Testis (tissue), 2 donors: ENCODE measurements at regions not wholly inside any gene's neighbourhood (a gene's known extent, or its start where the extent isn't known, plus 50 kb on each side); places are given as distances from the start of the nearest gene placed in this dataset.

Experiments used
- DNase-seq: peaks from one replicate; pipeline ENCODE4 v3.0.0-alpha.2; 2019
- H3K27ac ChIP-seq, 2 donors: fragments of 200-600 bp; sonication (generic); one replicate each; pipeline ENCODE4 v1.5.1; 2019
- H3K27me3 ChIP-seq: fragments of 200-600 bp; sonication (generic); one replicate; pipeline ENCODE4 v1.5.1; 2019
- H3K36me3 ChIP-seq: fragments of 200-600 bp; sonication (generic); one replicate; pipeline ENCODE4 v1.5.1; 2017; ENCODE audit warnings: low read depth; ENCODE audit errors: missing control alignments
- H3K4me1 ChIP-seq: fragments of 200-600 bp; sonication (generic); one replicate; pipeline ENCODE4 v1.5.1; 2019
- H3K4me3 ChIP-seq, 2 donors: fragments of 200-600 bp; sonication (generic); one replicate each; pipeline ENCODE4 v1.5.1; 2017 to 2019
- H3K9me3 ChIP-seq: fragments of 200-600 bp; sonication (generic); one replicate; pipeline ENCODE4 v1.5.1; 2017
- POLR2A ChIP-seq: fragments of 450-650 bp; IDR thresholded peaks from one replicate; pipeline ENCODE4 v1.6.1; 2017; ENCODE audit warnings: antibody characterized with exemption, mild to moderate bottlenecking, moderate library complexity
- WGBS, 2 donors: methylation state at CpG; one replicate each; pipeline ENCODE4 v1.1.5; 2018; 5-methylcytosine and 5-hydroxymethylcytosine counted together
- intact Hi-C: fragments of 100-400 bp; cut with DNase I; formaldehyde crosslinking; loops from one replicate; pipeline ENCODE4 v1.15.1; 2023; ENCODE audit warnings: low total_unique reads
- TF ChIP-seq, protein P1 (sequence below), 3 experiments: fragments of 450-650 bp in 2 of 3; fragments of 200-600 bp in 1 of 3; sonication (generic) in 1 of 3; IDR thresholded peaks; one replicate each; pipeline ENCODE4 v1.5.1; 2016 to 2019; ENCODE audit warnings: antibody characterized with exemption in 3 of 3, mild to moderate bottlenecking in 2 of 3, moderate library complexity in 1 of 3

DNA sequence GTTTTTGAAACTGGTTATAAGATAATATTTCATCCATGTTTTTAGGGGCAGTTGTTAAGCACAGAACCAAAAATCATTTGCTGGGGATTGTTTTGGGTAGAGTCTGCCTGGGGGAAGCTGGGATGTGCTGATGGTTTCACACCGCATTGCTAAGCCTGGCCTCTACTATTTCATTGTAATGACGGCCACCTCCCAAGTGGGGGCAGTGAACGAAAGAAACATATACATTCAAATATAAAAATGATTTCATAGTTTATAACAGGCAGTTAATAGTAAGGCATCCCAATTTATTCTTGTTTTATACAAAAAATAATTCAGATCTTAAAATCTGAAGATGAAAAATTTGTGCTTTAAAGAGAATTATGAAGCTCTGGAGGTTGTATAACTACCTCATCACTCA lies 750.8 kb downstream of the REEP3 start:
- Histone ChIP-seq H3K9me3 (no peaks in the 10 kb centered on the region), H3K27ac (no peak overlapping the region), H3K4me1 (no peaks in the 10 kb centered on the region), H3K4me3 (no peak overlapping the region), H3K27me3 (no peaks in the 10 kb centered on the region), H3K36me3 (no peaks in the 10 kb centered on the region)
- 59 to 60% methylated on average over 3 of the region's 3 CpGs for WGBS, 2 donors
- no peak for DNase-seq
- TF ChIP-seq, protein P1, sequence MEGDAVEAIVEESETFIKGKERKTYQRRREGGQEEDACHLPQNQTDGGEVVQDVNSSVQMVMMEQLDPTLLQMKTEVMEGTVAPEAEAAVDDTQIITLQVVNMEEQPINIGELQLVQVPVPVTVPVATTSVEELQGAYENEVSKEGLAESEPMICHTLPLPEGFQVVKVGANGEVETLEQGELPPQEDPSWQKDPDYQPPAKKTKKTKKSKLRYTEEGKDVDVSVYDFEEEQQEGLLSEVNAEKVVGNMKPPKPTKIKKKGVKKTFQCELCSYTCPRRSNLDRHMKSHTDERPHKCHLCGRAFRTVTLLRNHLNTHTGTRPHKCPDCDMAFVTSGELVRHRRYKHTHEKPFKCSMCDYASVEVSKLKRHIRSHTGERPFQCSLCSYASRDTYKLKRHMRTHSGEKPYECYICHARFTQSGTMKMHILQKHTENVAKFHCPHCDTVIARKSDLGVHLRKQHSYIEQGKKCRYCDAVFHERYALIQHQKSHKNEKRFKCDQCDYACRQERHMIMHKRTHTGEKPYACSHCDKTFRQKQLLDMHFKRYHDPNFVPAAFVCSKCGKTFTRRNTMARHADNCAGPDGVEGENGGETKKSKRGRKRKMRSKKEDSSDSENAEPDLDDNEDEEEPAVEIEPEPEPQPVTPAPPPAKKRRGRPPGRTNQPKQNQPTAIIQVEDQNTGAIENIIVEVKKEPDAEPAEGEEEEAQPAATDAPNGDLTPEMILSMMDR (IDR thresholded peaks at IDR 0.05) = no peak
- no peak for TF ChIP-seq POLR2A
- intact Hi-C loops = no loop called here

DNA sequence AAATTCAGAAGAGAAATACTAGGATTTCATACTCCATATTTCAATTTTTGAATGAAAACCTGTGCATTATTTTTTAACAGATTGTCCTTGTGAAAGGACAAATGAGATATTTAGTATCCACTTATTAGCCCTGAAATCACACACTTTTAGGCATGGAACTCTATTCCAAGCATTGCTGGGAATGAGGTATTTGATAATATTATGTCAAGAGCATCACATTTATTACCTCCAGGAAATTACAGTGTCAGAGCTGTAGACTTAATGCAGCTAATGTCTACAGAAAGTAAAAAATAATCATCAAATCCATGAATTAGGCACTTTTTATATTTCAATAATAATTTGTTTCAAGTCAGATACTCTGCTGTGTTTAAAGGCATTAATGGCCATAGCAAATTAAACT lies 753.8 kb downstream of the REEP3 start:
- no peak for TF ChIP-seq POLR2A
- TF ChIP-seq, protein P1 (IDR thresholded peaks at IDR 0.05) = no peak
- Histone ChIP-seq H3K27me3 (no peaks in the 10 kb centered on the region), H3K36me3 (no peaks in the 10 kb centered on the region), H3K4me1 (no peaks in the 10 kb centered on the region), H3K4me3 (no peak overlapping the region), H3K27ac (no peak overlapping the region), H3K9me3 (no peaks in the 10 kb centered on the region)
- intact Hi-C loops = no loop called here
- no peak for DNase-seq

DNA sequence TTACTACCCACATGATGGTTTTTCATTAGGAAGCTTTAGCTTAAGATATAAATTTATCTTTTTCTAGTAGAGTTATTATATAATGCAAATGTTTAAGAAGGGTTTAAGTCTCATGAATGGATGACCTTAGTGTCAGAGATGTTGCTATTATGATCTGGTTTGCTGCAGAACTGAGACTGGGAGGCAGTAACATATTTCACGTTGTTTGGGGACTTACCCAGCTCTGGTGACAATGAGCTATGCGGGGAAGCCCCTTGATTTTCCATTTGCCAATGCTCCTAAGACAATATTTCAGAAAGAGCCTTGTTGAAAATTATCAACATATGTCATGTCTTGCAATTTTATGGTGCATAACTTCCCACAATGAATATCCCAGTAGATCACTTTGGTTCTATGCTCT lies 754.6 kb downstream of the REEP3 start:
- TF ChIP-seq POLR2A = no peak
- TF ChIP-seq, protein P1 (IDR thresholded peaks at IDR 0.05) = no peak
- intact Hi-C loops = no loop called here

DNA sequence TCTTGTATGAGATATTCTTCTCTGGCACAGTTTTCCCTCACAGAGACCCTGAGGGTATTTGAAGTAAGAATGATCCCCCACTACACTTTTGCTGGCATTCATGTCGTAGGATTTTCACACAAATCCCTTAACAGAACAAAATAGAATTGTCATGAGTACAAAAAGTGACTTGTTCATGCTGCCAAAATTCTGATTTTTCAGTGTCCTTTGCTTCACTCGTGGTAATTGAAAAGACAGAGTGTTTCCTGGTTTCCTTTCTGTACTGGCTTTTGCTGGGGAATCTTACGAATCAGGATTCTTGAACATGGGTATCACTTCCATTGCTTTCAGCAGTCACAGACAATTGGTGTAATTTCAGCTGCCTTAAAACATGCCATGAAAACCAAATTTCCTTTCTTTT lies 756.3 kb downstream of the REEP3 start:
- intact Hi-C loops = no loop called here
- H3K4me3 ChIP-seq = no peak overlapping the region
- H3K9me3 ChIP-seq = no peaks in the 10 kb centered on the region
- DNase-seq = no peak
- H3K36me3 ChIP-seq = no peaks in the 10 kb centered on the region
- H3K4me1 ChIP-seq = no peaks in the 10 kb centered on the region
- TF ChIP-seq, protein P1 (IDR thresholded peaks at IDR 0.05) = no peak
- no peak for TF ChIP-seq POLR2A
- WGBS, 2 donors = 71 to 72% methylated on average over 3 of the region's 3 CpGs
- no peak overlapping the region for H3K27ac ChIP-seq
- no peaks in the 10 kb centered on the region for H3K27me3 ChIP-seq

More for the DNA sequence above, 754.6 kb downstream of the REEP3 start:
- Histone ChIP-seq H3K4me1 (no peaks in the 10 kb centered on the region), H3K27ac (no peak overlapping the region), H3K36me3 (no peaks in the 10 kb centered on the region), H3K4me3 (no peak overlapping the region), H3K9me3 (no peaks in the 10 kb centered on the region), H3K27me3 (no peaks in the 10 kb centered on the region)
- no peak for DNase-seq
- 83 to 85% methylated on average over 2 of the region's 2 CpGs for WGBS, 2 donors

DNA sequence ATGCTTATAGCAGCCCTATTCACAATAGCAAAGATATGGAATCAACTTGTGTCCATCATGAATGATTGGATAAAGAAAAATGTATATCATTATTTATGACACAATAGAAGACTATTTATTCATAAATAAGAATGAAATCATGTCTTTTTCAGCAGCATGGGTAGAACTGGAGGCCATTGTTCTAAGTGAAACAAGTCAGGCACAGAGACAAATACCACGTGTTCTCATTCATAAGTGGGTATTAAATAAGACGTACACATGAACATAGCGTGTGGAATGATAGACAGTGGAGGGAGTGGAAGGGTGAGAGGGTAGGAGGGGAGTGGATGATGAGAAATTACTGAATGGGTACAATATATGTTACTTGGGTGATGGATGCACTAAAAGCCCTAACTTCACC lies 762.4 kb downstream of the REEP3 start:
- no peak for TF ChIP-seq POLR2A
- TF ChIP-seq, protein P1 (IDR thresholded peaks at IDR 0.05) = no peak
- intact Hi-C loops = no loop called here
- Histone ChIP-seq H3K27ac (no peak overlapping the region), H3K4me3 (no peak overlapping the region), H3K36me3 (no peaks in the 10 kb centered on the region), H3K27me3 (no peaks in the 10 kb centered on the region), H3K4me1 (no peaks in the 10 kb centered on the region), H3K9me3 (no peaks in the 10 kb centered on the region)
- DNase-seq = no peak
- WGBS, 2 donors = 73 to 90% methylated on average over 3 of the region's 3 CpGs
